GM12874 (cell line): ENCODE measurements at regions not wholly inside any gene's neighbourhood (a gene's known extent, or its start where the extent isn't known, plus 50 kb on each side); places are given as distances from the start of the nearest gene placed in this dataset.

Experiments
- TF ChIP-seq, protein P1 (sequence below): IDR thresholded peaks from 2 replicates; pipeline ENCODE4 v1.5.1; 2011; ENCODE audit warnings: low read depth, mild to moderate bottlenecking, control low read depth, low read length, moderate library complexity; ENCODE audit not compliant: insufficient read depth

DNA sequence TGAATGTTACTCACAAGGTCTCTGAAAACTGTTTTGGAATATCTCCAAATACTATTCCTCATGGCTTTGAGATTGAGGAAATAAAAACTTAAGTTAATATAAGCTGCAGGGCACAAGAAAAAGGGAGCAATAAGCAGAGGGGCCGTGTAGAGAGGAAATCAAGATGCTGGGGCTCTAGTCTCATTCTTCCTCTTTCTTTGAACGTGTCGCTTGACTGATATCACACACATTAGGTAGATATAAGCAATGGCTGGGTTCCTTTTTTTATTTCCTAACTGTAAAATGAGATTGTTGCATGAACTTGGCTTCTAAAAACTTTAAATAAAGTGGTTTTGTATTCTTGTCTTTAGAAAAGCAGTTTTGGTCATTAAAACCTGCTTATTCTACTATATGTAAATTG is 326.7 kb upstream of the ROPN1 start:
- TF ChIP-seq, protein P1, sequence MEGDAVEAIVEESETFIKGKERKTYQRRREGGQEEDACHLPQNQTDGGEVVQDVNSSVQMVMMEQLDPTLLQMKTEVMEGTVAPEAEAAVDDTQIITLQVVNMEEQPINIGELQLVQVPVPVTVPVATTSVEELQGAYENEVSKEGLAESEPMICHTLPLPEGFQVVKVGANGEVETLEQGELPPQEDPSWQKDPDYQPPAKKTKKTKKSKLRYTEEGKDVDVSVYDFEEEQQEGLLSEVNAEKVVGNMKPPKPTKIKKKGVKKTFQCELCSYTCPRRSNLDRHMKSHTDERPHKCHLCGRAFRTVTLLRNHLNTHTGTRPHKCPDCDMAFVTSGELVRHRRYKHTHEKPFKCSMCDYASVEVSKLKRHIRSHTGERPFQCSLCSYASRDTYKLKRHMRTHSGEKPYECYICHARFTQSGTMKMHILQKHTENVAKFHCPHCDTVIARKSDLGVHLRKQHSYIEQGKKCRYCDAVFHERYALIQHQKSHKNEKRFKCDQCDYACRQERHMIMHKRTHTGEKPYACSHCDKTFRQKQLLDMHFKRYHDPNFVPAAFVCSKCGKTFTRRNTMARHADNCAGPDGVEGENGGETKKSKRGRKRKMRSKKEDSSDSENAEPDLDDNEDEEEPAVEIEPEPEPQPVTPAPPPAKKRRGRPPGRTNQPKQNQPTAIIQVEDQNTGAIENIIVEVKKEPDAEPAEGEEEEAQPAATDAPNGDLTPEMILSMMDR = no peak

DNA sequence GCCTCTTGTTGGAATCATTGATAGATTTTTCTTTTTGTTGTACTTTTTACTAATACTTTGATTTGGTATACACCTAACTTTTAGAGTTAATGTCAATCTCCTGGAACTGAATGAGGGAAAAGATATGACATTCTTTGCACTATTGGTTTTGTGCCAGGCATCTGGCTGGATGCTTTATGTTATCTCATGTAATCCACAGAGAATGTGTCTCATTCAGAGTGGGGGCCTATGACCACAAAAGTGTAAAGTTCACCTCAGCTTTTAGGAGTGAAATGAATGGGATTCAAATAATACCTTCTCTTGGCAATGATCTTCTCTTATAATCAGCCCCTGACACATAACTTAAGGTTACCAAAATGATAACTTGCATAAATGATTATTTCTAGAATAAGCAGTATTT is 329.1 kb upstream of the ROPN1 start:
- TF ChIP-seq, protein P1 = no peak

DNA sequence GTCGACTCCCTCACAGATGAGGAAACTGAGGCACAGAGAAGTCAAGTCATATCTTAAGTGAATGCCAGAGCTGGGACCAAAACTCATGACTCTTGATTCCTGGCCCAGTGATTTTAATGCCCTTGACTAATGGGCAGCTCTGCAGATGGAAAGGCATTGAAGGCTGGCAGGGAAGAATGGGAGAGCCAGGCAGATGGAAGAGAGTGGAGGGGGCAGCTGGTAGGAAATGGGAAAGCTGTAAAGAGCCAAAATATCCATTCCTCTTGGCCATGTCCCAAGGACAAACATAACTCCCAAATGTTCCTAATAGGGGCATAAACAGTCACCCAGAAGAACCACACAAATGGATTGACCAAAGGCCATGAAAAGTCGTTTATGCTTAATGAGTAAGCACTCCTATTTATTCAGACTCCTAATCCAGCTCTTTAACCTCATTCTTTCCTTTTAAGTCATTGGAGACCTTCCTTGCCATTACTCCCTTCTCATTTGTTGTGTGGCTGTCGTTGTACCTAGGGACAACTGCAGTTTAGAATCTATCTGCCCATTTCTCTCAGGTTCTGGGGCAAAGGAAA is 330.5 kb upstream of the ROPN1 start:
- TF ChIP-seq, protein P1 = no peak

DNA sequence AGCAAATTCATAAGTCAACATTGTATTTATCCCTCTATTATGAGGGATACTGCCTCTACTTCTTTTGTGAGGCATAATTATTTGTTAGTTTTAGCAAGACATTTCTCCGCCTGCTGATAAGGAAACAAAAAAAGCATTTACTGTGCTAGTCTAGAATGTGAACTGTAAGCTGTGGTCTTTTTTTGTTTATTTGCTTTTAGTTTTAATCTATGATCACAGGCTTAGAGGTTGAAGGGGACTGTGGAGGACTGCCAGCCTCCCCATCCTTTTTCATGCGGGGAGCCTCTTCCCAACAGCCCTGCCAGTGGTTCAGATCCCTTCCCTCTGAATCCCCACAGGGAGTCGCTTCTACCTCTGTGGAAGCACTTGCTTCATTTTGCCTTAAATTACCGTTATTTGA is 331.0 kb upstream of the ROPN1 start:
- TF ChIP-seq, protein P1 = no peak

DNA sequence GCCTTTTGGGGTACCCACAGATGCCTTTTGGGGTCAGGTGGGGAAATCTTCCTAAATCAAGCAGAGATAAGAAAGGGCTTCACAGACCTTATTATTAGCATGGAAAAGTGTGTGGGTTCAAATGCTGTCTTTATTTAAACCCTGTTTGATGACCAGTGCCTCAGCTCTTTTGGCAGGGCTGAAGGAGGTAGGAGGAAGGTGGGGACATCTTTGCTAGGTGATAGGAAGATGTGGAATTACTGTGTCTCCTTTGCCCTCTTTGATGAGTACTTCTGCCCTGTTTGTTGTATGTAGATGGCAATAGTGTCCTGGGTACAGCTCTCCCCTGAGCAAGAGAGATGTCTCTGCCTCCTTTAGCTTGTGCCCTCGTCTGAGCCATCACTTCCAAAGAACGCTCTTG is 333.3 kb upstream of the ROPN1 start:
- TF ChIP-seq, protein P1 = no peak

DNA sequence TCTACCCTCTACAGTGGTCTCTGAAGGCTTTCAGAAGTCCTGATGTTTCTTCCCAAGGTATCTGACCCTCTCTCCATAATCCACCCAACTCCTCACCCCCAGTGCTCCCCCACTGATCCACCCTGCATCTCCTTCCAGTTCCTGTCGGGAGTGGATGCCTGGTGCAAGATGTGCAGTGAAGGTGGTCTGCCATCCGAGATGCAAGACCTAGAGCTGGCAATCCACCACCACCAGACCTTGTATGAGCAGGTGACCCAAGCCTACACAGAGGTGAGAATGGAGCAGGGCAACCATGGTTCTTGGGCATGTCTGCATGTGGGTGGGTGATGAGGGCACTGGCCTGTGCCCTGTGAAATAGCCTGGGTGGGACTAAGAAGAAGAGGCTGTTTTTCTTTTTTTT is 337.8 kb upstream of the ROPN1 start:
- TF ChIP-seq, protein P1 = no peak

DNA sequence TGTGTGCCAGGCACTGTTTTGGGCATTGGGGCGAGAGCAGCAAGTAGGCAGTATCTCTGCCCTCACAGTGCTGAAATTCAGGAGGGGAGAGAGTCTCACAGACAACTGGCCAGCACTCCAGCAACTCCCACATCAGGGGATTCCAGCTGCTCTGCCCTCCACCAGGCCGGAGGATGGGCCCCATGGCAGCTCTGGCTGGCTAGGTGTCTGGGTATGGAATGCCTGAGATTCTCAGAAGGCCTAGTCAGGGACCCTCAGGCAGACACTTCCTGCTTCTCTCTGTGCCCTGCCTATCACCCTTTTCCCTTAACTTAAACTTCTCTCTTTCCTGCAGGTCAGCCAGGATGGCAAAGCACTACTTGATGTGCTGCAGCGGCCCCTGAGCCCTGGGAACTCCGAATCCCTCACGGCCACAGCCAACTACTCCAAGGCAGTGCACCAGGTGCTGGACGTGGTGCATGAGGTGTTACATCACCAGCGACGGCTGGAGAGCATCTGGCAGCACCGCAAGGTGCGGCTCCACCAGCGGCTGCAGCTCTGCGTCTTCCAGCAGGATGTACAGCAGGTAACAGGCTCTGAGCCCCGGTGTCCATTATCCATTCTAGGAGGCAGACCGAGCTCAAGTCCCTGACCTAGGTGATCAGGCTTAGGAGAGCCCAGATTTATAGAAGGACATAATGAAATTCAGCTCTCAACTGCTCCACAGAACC is 342.2 kb upstream of the ROPN1 start:
- TF ChIP-seq, protein P1 = no peak
